Nephron (organoid): ENCODE measurements at regions not wholly inside any gene's neighbourhood (a gene's known extent, or its start where the extent isn't known, plus 50 kb on each side); places are given as distances from the start of the nearest gene placed in this dataset.

ENCODE experiments used
- H3K27ac Mint-ChIP-seq, 3 experiments: 2 replicates each; pipeline ENCODE4 v1.8.0; 2020; ENCODE audit warnings: mixed read lengths in 3 of 3, mild to moderate bottlenecking in 2 of 3, moderate library complexity in 1 of 3
- H3K27me3 Mint-ChIP-seq: 2 replicates; pipeline ENCODE4 v1.8.0; 2021; ENCODE audit warnings: low read depth, mild to moderate bottlenecking, moderate library complexity, mixed read lengths
- H3K36me3 Mint-ChIP-seq: 2 replicates; pipeline ENCODE4 v1.8.0; 2020; ENCODE audit warnings: low read depth, mixed read lengths
- H3K4me1 Mint-ChIP-seq: 2 replicates; pipeline ENCODE4 v1.8.0; 2020; ENCODE audit warnings: mixed read lengths
- H3K4me3 Mint-ChIP-seq, 3 experiments: 2 replicates each; pipeline ENCODE4 v1.8.0; 2020; ENCODE audit warnings: mild to moderate bottlenecking in 3 of 3, mixed read lengths in 3 of 3, moderate library complexity in 2 of 3
- H3K9me3 Mint-ChIP-seq: 2 replicates; pipeline ENCODE4 v1.8.0; 2020; ENCODE audit warnings: mixed read lengths
- CTCF ChIP-seq, 3 experiments: fragments of 200-600 bp; sonication (generic); IDR thresholded peaks; one replicate each; pipeline ENCODE4 v1.5.0; 2021; ENCODE audit warnings: antibody characterized with exemption in 3 of 3; ENCODE audit not compliant: unreplicated experiment in 3 of 3

- Mint-ChIP-seq H3K4me3 (no peak overlapping the region), H3K9me3 (peaks cover 20% of the 10 kb centered on the region), H3K36me3 (no peaks in the 10 kb centered on the region), H3K27me3 (no peaks in the 10 kb centered on the region), H3K4me1 (peaks cover 13% of the 10 kb centered on the region), H3K27ac (peak overlapping the region in 1 of 3 experiments; percentile 3)
- no peak for TF ChIP-seq CTCF (IDR thresholded peaks at IDR 0.05; ENCODE audit: unreplicated experiment in 3 of 3)
Observed at GRCh38 chr5:54603372-54603771, 85.8 kb downstream of the SNX18 start.

- Mint-ChIP-seq H3K27ac (no peak overlapping the region), H3K9me3 (peaks cover 27% of the 10 kb centered on the region), H3K4me3 (no peak overlapping the region), H3K4me1 (peaks cover 13% of the 10 kb centered on the region), H3K36me3 (peaks cover under 1% of the 10 kb centered on the region), H3K27me3 (no peaks in the 10 kb centered on the region)
- no peak for TF ChIP-seq CTCF (IDR thresholded peaks at IDR 0.05; ENCODE audit: unreplicated experiment in 3 of 3)
Observed at GRCh38 chr5:54602475-54602874, 84.9 kb downstream of the SNX18 start.

- no peak for TF ChIP-seq CTCF (IDR thresholded peaks at IDR 0.05; ENCODE audit: unreplicated experiment in 3 of 3)
- H3K36me3 Mint-ChIP-seq = peaks cover 4% of the 10 kb centered on the region
- peaks cover 13% of the 10 kb centered on the region for H3K4me1 Mint-ChIP-seq
- peaks cover 35% of the 10 kb centered on the region for H3K9me3 Mint-ChIP-seq
- no peak overlapping the region for H3K27ac Mint-ChIP-seq
- no peaks in the 10 kb centered on the region for H3K27me3 Mint-ChIP-seq
- no peak overlapping the region for H3K4me3 Mint-ChIP-seq
Observed at GRCh38 chr5:54601411-54602230, 84.1 kb downstream of the SNX18 start.
